GM19023 (cell line): ENCODE measurements at regions not wholly inside any gene's neighbourhood (a gene's known extent, or its start where the extent isn't known, plus 50 kb on each side); places are given as distances from the start of the nearest gene placed in this dataset.

ENCODE experiments used
- ATAC-seq: cut with Tn5 transposase; IDR thresholded peaks from one replicate; pipeline ENCODE4 v1.9.1; 2021; ENCODE audit warnings: mild to moderate bottlenecking, moderate library complexity; ENCODE audit not compliant: unreplicated experiment

GRCh38 chr6:44500074-44500473 is 112.6 kb downstream of the CDC5L start:
- no peak for ATAC-seq

GRCh38 chr6:44503471-44503870 is 116.0 kb downstream of the CDC5L start:
- no peak for ATAC-seq

GRCh38 chr6:44504301-44504791 is 116.8 kb downstream of the CDC5L start:
- no peak for ATAC-seq

- no peak for ATAC-seq
Observed at GRCh38 chr6:44505751-44506150, 118.2 kb downstream of the CDC5L start.

- no peak for ATAC-seq
Observed at GRCh38 chr6:44507014-44507413, 119.5 kb downstream of the CDC5L start.

- no peak for ATAC-seq
Observed at GRCh38 chr6:44508646-44509045, 121.1 kb downstream of the CDC5L start.

GRCh38 chr6:44511126-44511525 is 123.6 kb downstream of the CDC5L start:
- no peak for ATAC-seq

GRCh38 chr6:44512868-44513741 is 125.6 kb downstream of the CDC5L start:
- ATAC-seq, result no peak

- ATAC-seq, result no peak
Observed at GRCh38 chr6:44514085-44514484, 126.6 kb downstream of the CDC5L start.

- ATAC-seq, result no peak
Observed at GRCh38 chr6:44514576-44515193, 127.2 kb downstream of the CDC5L start.

GRCh38 chr6:44522871-44523270 is 135.4 kb downstream of the CDC5L start:
- ATAC-seq, result no peak

GRCh38 chr6:44524476-44525227 is 137.1 kb downstream of the CDC5L start:
- ATAC-seq, result no peak

- ATAC-seq, result no peak
Observed at GRCh38 chr6:44525761-44526351, 138.3 kb downstream of the CDC5L start.

- ATAC-seq, result no peak
Observed at GRCh38 chr6:44527181-44527580, 139.7 kb downstream of the CDC5L start.

GRCh38 chr6:44527583-44528369 is 140.3 kb downstream of the CDC5L start:
- no peak for ATAC-seq

GRCh38 chr6:44528370-44528644 is 140.8 kb downstream of the CDC5L start:
- no peak for ATAC-seq

- no peak for ATAC-seq
Observed at GRCh38 chr6:44528716-44529115, 141.2 kb downstream of the CDC5L start.

- ATAC-seq, result no peak
Observed at GRCh38 chr6:44529146-44529905, 141.8 kb downstream of the CDC5L start.

GRCh38 chr6:44530209-44530909 is 142.9 kb downstream of the CDC5L start:
- no peak for ATAC-seq
